ENCODE measurements at regions not wholly inside any gene's neighbourhood (a gene's known extent, or its start where the extent isn't known, plus 50 kb on each side); places are given as distances from the start of the nearest gene placed in this dataset.

- ChIA-PET CTCF (interaction anchor here (0.9 kb wide), 1 partner anchor 12 kb away, joined by 3 read pairs; no protein-coding TSS in a partner anchor), POLR2A (no interaction called here)
- no peak for ATAC-seq
- no peak overlapping the region for H3K4me3 Mint-ChIP-seq
- no peaks in the 10 kb centered on the region for H3K27me3 Mint-ChIP-seq (ENCODE audit: low read depth)
- no peaks in the 10 kb centered on the region for H3K36me3 Mint-ChIP-seq (ENCODE audit: low read depth)
- no peaks in the 10 kb centered on the region for H3K4me1 Mint-ChIP-seq (ENCODE audit: low read depth)
- no peak for DNase-seq
- H3K9me3 Mint-ChIP-seq (ENCODE audit: insufficient read depth), result no peaks in the 10 kb centered on the region
- no peak overlapping the region for H3K27ac Mint-ChIP-seq
Measured at GRCh38 chr11:81932303-81932702, 801.4 kb downstream of the FAM181B start.

GRCh38 chr11:81920205-81920604, 813.5 kb downstream of the FAM181B start:
- H3K4me3 Mint-ChIP-seq, result no peak overlapping the region
- H3K36me3 Mint-ChIP-seq (ENCODE audit: low read depth), result no peaks in the 10 kb centered on the region
- CTCF ChIA-PET, result interaction anchor here (0.8 kb wide), 1 partner anchor 12 kb away, joined by 3 read pairs; no protein-coding TSS in a partner anchor
- no peaks in the 10 kb centered on the region for H3K27me3 Mint-ChIP-seq (ENCODE audit: low read depth)
- POLR2A ChIA-PET, result interaction anchor here (0.6 kb wide), 1 partner anchor 325 kb away, joined by 3 read pairs; no protein-coding TSS in a partner anchor
- no peaks in the 10 kb centered on the region for H3K4me1 Mint-ChIP-seq (ENCODE audit: low read depth)
- ATAC-seq (no peak), DNase-seq (no peak)
- H3K9me3 Mint-ChIP-seq (ENCODE audit: insufficient read depth), result no peaks in the 10 kb centered on the region
- H3K27ac Mint-ChIP-seq, result no peak overlapping the region

GRCh38 chr11:81916451-81916850, 817.2 kb downstream of the FAM181B start:
- no peak for DNase-seq
- Mint-ChIP-seq H3K36me3 (ENCODE audit: low read depth) (no peaks in the 10 kb centered on the region), H3K4me1 (ENCODE audit: low read depth) (no peaks in the 10 kb centered on the region), H3K4me3 (no peak overlapping the region), H3K9me3 (ENCODE audit: insufficient read depth) (no peaks in the 10 kb centered on the region), H3K27ac (no peak overlapping the region), H3K27me3 (ENCODE audit: low read depth) (no peaks in the 10 kb centered on the region)
- no peak for ATAC-seq
- CTCF ChIA-PET, result no interaction called here
- POLR2A ChIA-PET, result no interaction called here

- no peaks in the 10 kb centered on the region for H3K27me3 Mint-ChIP-seq (ENCODE audit: low read depth)
- POLR2A ChIA-PET, result no interaction called here
- no peak overlapping the region for H3K27ac Mint-ChIP-seq
- H3K4me3 Mint-ChIP-seq, result no peak overlapping the region
- H3K36me3 Mint-ChIP-seq (ENCODE audit: low read depth), result no peaks in the 10 kb centered on the region
- ATAC-seq (no peak), DNase-seq (no peak)
- no peaks in the 10 kb centered on the region for H3K9me3 Mint-ChIP-seq (ENCODE audit: insufficient read depth)
- CTCF ChIA-PET, result no interaction called here
- H3K4me1 Mint-ChIP-seq (ENCODE audit: low read depth), result no peaks in the 10 kb centered on the region
Measured at GRCh38 chr11:81915045-81915444, 818.6 kb downstream of the FAM181B start.

GRCh38 chr11:81913793-81914192, 819.9 kb downstream of the FAM181B start:
- no peak overlapping the region for H3K4me3 Mint-ChIP-seq
- H3K4me1 Mint-ChIP-seq (ENCODE audit: low read depth), result no peaks in the 10 kb centered on the region
- no peak for ATAC-seq
- no peak overlapping the region for H3K27ac Mint-ChIP-seq
- H3K36me3 Mint-ChIP-seq (ENCODE audit: low read depth), result no peaks in the 10 kb centered on the region
- H3K9me3 Mint-ChIP-seq (ENCODE audit: insufficient read depth), result no peaks in the 10 kb centered on the region
- H3K27me3 Mint-ChIP-seq (ENCODE audit: low read depth), result no peaks in the 10 kb centered on the region
- DNase-seq, result no peak
- ChIA-PET POLR2A (interaction anchor here (0.6 kb wide), 2 partner anchors 56 to 154 kb away, joined by 3 to 4 read pairs; no protein-coding TSS in a partner anchor), CTCF (no interaction called here)

- Mint-ChIP-seq H3K9me3 (ENCODE audit: insufficient read depth) (no peaks in the 10 kb centered on the region), H3K4me1 (ENCODE audit: low read depth) (no peaks in the 10 kb centered on the region), H3K4me3 (no peak overlapping the region), H3K36me3 (ENCODE audit: low read depth) (no peaks in the 10 kb centered on the region), H3K27me3 (ENCODE audit: low read depth) (no peaks in the 10 kb centered on the region), H3K27ac (no peak overlapping the region)
- ChIA-PET POLR2A (no interaction called here), CTCF (interaction anchor here (0.7 kb wide), 1 partner anchor 19 kb away, joined by 3 read pairs; no protein-coding TSS in a partner anchor)
- ATAC-seq (no peak), DNase-seq (no peak)
Measured at GRCh38 chr11:81907996-81908395, 825.7 kb downstream of the FAM181B start.

- ChIA-PET CTCF (no interaction called here), POLR2A (no interaction called here)
- H3K4me1 Mint-ChIP-seq (ENCODE audit: low read depth), result no peaks in the 10 kb centered on the region
- no peak overlapping the region for H3K4me3 Mint-ChIP-seq
- no peaks in the 10 kb centered on the region for H3K36me3 Mint-ChIP-seq (ENCODE audit: low read depth)
- ATAC-seq, result no peak
- no peaks in the 10 kb centered on the region for H3K9me3 Mint-ChIP-seq (ENCODE audit: insufficient read depth)
- no peak for DNase-seq
- H3K27ac Mint-ChIP-seq, result no peak overlapping the region
- no peaks in the 10 kb centered on the region for H3K27me3 Mint-ChIP-seq (ENCODE audit: low read depth)
Measured at GRCh38 chr11:81899156-81899555, 834.5 kb downstream of the FAM181B start.

GRCh38 chr11:81897639-81898038, 836.0 kb downstream of the FAM181B start:
- H3K27me3 Mint-ChIP-seq (ENCODE audit: low read depth), result no peaks in the 10 kb centered on the region
- no peaks in the 10 kb centered on the region for H3K4me1 Mint-ChIP-seq (ENCODE audit: low read depth)
- H3K4me3 Mint-ChIP-seq, result no peak overlapping the region
- no peak for ATAC-seq
- H3K36me3 Mint-ChIP-seq (ENCODE audit: low read depth), result no peaks in the 10 kb centered on the region
- H3K27ac Mint-ChIP-seq, result no peak overlapping the region
- DNase-seq, result no peak
- CTCF ChIA-PET, result no interaction called here
- POLR2A ChIA-PET, result no interaction called here
- H3K9me3 Mint-ChIP-seq (ENCODE audit: insufficient read depth), result no peaks in the 10 kb centered on the region

GRCh38 chr11:81895258-81895657, 838.4 kb downstream of the FAM181B start:
- POLR2A ChIA-PET, result no interaction called here
- no peak for DNase-seq

GRCh38 chr11:81892770-81893635, 840.7 kb downstream of the FAM181B start:
- ChIA-PET CTCF (no interaction called here), POLR2A (no interaction called here)
- no peak for ATAC-seq
- Mint-ChIP-seq H3K27me3 (ENCODE audit: low read depth) (no peaks in the 10 kb centered on the region), H3K9me3 (ENCODE audit: insufficient read depth) (peaks cover 7% of the 10 kb centered on the region), H3K27ac (no peak overlapping the region), H3K4me3 (no peak overlapping the region), H3K4me1 (ENCODE audit: low read depth) (no peaks in the 10 kb centered on the region), H3K36me3 (ENCODE audit: low read depth) (peaks cover 3% of the 10 kb centered on the region)
- DNase-seq, result no peak

More at GRCh38 chr11:81895258-81895657, 838.4 kb downstream of the FAM181B start:
- peaks cover 3% of the 10 kb centered on the region for H3K36me3 Mint-ChIP-seq (ENCODE audit: low read depth)
- no peaks in the 10 kb centered on the region for H3K4me1 Mint-ChIP-seq (ENCODE audit: low read depth)
- CTCF ChIA-PET, result no interaction called here
- no peak for ATAC-seq
- H3K27me3 Mint-ChIP-seq (ENCODE audit: low read depth), result no peaks in the 10 kb centered on the region
- no peak overlapping the region for H3K27ac Mint-ChIP-seq
- H3K4me3 Mint-ChIP-seq, result no peak overlapping the region
- peaks cover 4% of the 10 kb centered on the region for H3K9me3 Mint-ChIP-seq (ENCODE audit: insufficient read depth)

GRCh38 chr11:81888391-81888790, 845.3 kb downstream of the FAM181B start:
- H3K4me3 Mint-ChIP-seq, result no peak overlapping the region
- no peak for ATAC-seq
- no peak for DNase-seq
- POLR2A ChIA-PET, result no interaction called here
- H3K4me1 Mint-ChIP-seq (ENCODE audit: low read depth), result peaks cover 2% of the 10 kb centered on the region
- H3K36me3 Mint-ChIP-seq (ENCODE audit: low read depth), result peaks cover 3% of the 10 kb centered on the region
- CTCF ChIA-PET, result no interaction called here
- peaks cover 13% of the 10 kb centered on the region for H3K9me3 Mint-ChIP-seq (ENCODE audit: insufficient read depth)
- no peak overlapping the region for H3K27ac Mint-ChIP-seq
- no peaks in the 10 kb centered on the region for H3K27me3 Mint-ChIP-seq (ENCODE audit: low read depth)

GRCh38 chr11:81887671-81888070, 846.0 kb downstream of the FAM181B start:
- ATAC-seq, result no peak
- H3K36me3 Mint-ChIP-seq (ENCODE audit: low read depth), result peaks cover 3% of the 10 kb centered on the region
- no peak for DNase-seq
- ChIA-PET POLR2A (no interaction called here), CTCF (no interaction called here)
- no peaks in the 10 kb centered on the region for H3K27me3 Mint-ChIP-seq (ENCODE audit: low read depth)
- H3K9me3 Mint-ChIP-seq (ENCODE audit: insufficient read depth), result peaks cover 13% of the 10 kb centered on the region
- peaks cover 2% of the 10 kb centered on the region for H3K4me1 Mint-ChIP-seq (ENCODE audit: low read depth)
- no peak overlapping the region for H3K27ac Mint-ChIP-seq
- no peak overlapping the region for H3K4me3 Mint-ChIP-seq
